Testis (tissue), 2 donors: ENCODE measurements at regions not wholly inside any gene's neighbourhood (a gene's known extent, or its start where the extent isn't known, plus 50 kb on each side); places are given as distances from the start of the nearest gene placed in this dataset.

Source experiments
- DNase-seq: peaks from one replicate; pipeline ENCODE4 v3.0.0-alpha.2; 2019
- H3K27ac ChIP-seq, 2 donors: fragments of 200-600 bp; sonication (generic); one replicate each; pipeline ENCODE4 v1.5.1; 2019
- H3K27me3 ChIP-seq: fragments of 200-600 bp; sonication (generic); one replicate; pipeline ENCODE4 v1.5.1; 2019
- H3K36me3 ChIP-seq: fragments of 200-600 bp; sonication (generic); one replicate; pipeline ENCODE4 v1.5.1; 2017; ENCODE audit warnings: low read depth; ENCODE audit errors: missing control alignments
- H3K4me1 ChIP-seq: fragments of 200-600 bp; sonication (generic); one replicate; pipeline ENCODE4 v1.5.1; 2019
- H3K4me3 ChIP-seq, 2 donors: fragments of 200-600 bp; sonication (generic); one replicate each; pipeline ENCODE4 v1.5.1; 2017 to 2019
- H3K9me3 ChIP-seq: fragments of 200-600 bp; sonication (generic); one replicate; pipeline ENCODE4 v1.5.1; 2017
- POLR2A ChIP-seq: fragments of 450-650 bp; IDR thresholded peaks from one replicate; pipeline ENCODE4 v1.6.1; 2017; ENCODE audit warnings: antibody characterized with exemption, mild to moderate bottlenecking, moderate library complexity
- WGBS, 2 donors: methylation state at CpG; one replicate each; pipeline ENCODE4 v1.1.5; 2018; 5-methylcytosine and 5-hydroxymethylcytosine counted together
- intact Hi-C: fragments of 100-400 bp; cut with DNase I; formaldehyde crosslinking; loops from one replicate; pipeline ENCODE4 v1.15.1; 2023; ENCODE audit warnings: low total_unique reads
- TF ChIP-seq, protein P1 (sequence below), 3 experiments: fragments of 450-650 bp in 2 of 3; fragments of 200-600 bp in 1 of 3; sonication (generic) in 1 of 3; IDR thresholded peaks; one replicate each; pipeline ENCODE4 v1.5.1; 2016 to 2019; ENCODE audit warnings: antibody characterized with exemption in 3 of 3, mild to moderate bottlenecking in 2 of 3, moderate library complexity in 1 of 3

DNA sequence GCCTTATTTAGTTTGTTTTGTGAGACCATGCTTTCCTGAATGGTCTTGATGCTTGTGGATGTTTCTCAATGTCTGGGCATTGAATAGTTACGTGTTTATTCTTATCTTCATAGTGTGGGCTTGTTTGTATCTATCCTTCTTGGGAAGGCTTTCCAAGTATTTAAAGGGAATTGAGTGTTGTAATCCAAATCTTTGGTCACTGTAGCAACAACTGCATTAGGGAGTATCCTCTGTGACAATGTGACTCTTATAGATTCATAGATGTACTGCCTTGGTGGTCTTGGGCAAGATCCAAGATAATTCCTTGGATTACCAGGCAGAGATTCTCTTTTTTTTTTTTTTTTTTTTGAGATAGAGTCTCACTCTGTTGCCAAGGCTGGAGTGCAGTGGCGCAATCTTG is 598.4 kb downstream of the CBLN4 start:
- intact Hi-C loops, result no loop called here

DNA sequence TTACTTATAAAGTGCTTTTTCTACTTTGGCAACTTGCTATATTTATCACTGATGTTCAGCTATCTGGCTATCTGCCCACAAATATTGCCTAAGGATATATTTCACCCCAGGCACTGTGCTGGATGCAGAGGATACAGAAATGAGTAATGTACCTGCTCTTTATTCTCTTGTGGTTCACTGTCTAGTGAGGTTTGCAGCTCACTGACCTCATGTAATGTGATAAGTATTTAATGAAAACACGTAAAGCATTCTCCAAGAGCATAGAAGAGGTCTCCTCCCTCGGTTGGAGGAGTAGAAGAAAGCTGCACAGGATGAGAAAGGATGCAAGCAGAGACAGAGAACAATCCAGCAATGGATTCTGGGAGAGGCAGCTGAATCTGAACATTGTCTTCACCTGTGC is 610.7 kb downstream of the CBLN4 start:
- Histone ChIP-seq H3K36me3 (no peaks in the 10 kb centered on the region), H3K4me3 (no peak overlapping the region), H3K27ac (no peak overlapping the region), H3K9me3 (no peaks in the 10 kb centered on the region), H3K27me3 (no peaks in the 10 kb centered on the region), H3K4me1 (no peaks in the 10 kb centered on the region)
- intact Hi-C loops, result no loop called here
- WGBS, 2 donors, result 58% methylated on average over 2 of the region's 2 CpGs
- DNase-seq, result no peak
- TF ChIP-seq, protein P1, sequence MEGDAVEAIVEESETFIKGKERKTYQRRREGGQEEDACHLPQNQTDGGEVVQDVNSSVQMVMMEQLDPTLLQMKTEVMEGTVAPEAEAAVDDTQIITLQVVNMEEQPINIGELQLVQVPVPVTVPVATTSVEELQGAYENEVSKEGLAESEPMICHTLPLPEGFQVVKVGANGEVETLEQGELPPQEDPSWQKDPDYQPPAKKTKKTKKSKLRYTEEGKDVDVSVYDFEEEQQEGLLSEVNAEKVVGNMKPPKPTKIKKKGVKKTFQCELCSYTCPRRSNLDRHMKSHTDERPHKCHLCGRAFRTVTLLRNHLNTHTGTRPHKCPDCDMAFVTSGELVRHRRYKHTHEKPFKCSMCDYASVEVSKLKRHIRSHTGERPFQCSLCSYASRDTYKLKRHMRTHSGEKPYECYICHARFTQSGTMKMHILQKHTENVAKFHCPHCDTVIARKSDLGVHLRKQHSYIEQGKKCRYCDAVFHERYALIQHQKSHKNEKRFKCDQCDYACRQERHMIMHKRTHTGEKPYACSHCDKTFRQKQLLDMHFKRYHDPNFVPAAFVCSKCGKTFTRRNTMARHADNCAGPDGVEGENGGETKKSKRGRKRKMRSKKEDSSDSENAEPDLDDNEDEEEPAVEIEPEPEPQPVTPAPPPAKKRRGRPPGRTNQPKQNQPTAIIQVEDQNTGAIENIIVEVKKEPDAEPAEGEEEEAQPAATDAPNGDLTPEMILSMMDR (IDR thresholded peaks at IDR 0.05), result no peak
- TF ChIP-seq POLR2A, result no peak

More for the DNA sequence above, 598.4 kb downstream of the CBLN4 start:
- TF ChIP-seq, protein P1 (IDR thresholded peaks at IDR 0.05), result no peak
- TF ChIP-seq POLR2A, result no peak
- H3K4me1 ChIP-seq, result no peaks in the 10 kb centered on the region
- 78 to 79% methylated on average over 2 of the region's 2 CpGs for WGBS, 2 donors
- no peaks in the 10 kb centered on the region for H3K27me3 ChIP-seq
- H3K27ac ChIP-seq, result no peak overlapping the region
- no peak overlapping the region for H3K4me3 ChIP-seq
- no peak for DNase-seq
- no peaks in the 10 kb centered on the region for H3K9me3 ChIP-seq
- no peaks in the 10 kb centered on the region for H3K36me3 ChIP-seq

DNA sequence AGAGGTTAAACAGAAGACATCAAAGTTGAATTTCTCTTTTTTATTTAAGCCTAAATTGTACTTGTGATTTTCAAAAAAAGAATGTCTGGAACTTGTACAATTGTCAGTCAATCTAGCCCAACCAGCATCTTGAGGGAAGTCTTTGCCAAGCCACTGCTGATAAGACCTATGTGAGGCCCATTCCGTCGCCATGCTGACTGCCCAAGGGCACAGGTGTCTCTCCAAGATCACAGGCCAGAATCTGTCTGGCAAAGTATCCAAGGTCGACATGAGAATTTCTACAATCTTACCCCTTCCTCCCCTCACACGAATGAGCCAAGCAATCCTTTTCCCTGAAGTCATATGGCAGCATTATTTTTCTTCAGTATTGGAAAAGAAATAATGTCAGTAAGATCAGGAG is 614.5 kb downstream of the CBLN4 start:
- Histone ChIP-seq H3K27me3 (no peaks in the 10 kb centered on the region), H3K4me3 (no peak overlapping the region), H3K36me3 (no peaks in the 10 kb centered on the region), H3K27ac (no peak overlapping the region), H3K9me3 (no peaks in the 10 kb centered on the region), H3K4me1 (no peaks in the 10 kb centered on the region)
- DNase-seq, result no peak
- no peak for TF ChIP-seq POLR2A
- TF ChIP-seq, protein P1 (IDR thresholded peaks at IDR 0.05), result no peak
- 44 to 51% methylated on average over 4 of the region's 4 CpGs for WGBS, 2 donors
- intact Hi-C loops, result no loop called here

DNA sequence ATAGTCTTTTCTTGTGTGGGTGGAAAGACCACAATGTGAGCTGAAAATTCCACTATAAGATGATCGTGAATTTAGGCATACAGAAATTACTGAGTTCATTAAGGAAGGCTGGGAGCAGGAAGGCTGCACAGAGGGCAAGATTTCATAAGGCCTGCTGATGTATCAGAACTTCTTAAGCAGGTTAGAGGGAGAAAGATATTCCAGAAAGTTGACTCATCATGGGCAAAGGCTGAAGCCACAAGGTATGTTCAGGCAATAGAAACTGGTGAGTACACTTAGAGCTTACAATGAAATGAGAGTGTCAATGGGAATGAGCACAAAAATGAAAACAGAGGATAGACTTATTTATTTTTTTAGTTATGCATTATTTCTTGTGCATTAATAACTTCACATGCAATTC is 618.6 kb downstream of the CBLN4 start:
- no peak for TF ChIP-seq POLR2A
- TF ChIP-seq, protein P1 (IDR thresholded peaks at IDR 0.05), result no peak
- Histone ChIP-seq H3K4me1 (no peaks in the 10 kb centered on the region), H3K27ac (no peak overlapping the region), H3K4me3 (no peak overlapping the region), H3K9me3 (no peaks in the 10 kb centered on the region), H3K36me3 (no peaks in the 10 kb centered on the region), H3K27me3 (no peaks in the 10 kb centered on the region)
- intact Hi-C loops, result no loop called here
- DNase-seq, result no peak
- 85 to 88% methylated on average over 1 of the region's 1 CpG for WGBS, 2 donors

DNA sequence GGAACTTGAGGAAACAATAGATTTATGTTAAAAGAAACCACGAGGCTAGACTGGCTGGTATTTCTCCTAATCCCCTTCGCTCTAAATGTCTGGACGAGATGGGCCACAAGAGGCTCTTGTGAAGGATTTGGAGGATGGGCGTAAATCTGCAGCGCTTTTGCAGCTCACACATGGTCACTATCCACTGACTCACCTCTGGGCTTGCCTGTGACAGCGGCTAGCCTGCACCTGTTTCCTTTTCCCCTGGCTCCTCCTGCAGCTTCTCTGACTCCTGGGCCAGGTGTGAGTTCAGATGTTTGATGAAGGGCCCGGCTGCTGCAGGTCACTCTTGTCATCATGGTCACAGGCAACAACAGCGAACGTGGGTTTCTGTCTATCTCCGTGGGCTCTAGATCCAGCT is 629.4 kb downstream of the CBLN4 start:
- Histone ChIP-seq H3K27ac (no peak overlapping the region), H3K9me3 (no peaks in the 10 kb centered on the region), H3K27me3 (no peaks in the 10 kb centered on the region), H3K36me3 (no peaks in the 10 kb centered on the region), H3K4me1 (no peaks in the 10 kb centered on the region), H3K4me3 (no peak overlapping the region)
- DNase-seq, result no peak
- intact Hi-C loops, result no loop called here
- WGBS, 2 donors, result 82 to 87% methylated on average over 10 of the region's 10 CpGs
- no peak for TF ChIP-seq POLR2A
- TF ChIP-seq, protein P1 (IDR thresholded peaks at IDR 0.05), result no peak
